ENCODE measurements at regions not wholly inside any gene's neighbourhood (a gene's known extent, or its start where the extent isn't known, plus 50 kb on each side); places are given as distances from the start of the nearest gene placed in this dataset.

DNA sequence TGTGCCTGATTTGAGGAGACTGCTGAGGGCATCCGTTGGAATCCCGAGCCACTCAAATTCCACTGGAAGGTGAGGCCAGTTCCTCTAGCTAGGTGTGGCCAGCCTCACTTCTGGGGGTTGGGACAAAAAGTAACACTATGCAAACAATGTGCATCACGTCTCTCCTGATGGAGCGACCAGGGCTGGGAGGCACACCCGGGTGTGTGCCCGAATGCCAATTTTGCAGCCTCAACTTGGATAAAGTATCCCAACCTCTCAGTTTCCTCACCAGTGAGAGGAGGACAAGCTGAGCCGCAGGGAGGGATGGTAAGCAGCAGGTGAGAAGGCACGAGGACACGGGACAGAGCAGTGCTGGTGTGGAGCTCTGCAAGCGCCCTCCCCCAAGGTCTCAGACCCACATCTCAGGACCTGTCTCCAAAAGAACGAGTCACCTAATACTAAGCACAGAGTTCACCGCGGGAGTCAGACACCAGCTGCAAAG, 218.3 kb downstream of the HAUS1 start:
- H3K9me3 ChIP-seq (ENCODE audit: insufficient read depth, low read depth, low read length) = no peaks in the 10 kb centered on the region

GRCh38 chr18:46322941-46323340, 218.8 kb downstream of the HAUS1 start:
- Histone ChIP-seq H3K4me3 (ENCODE audit: insufficient read depth, low read depth, low read length) (no peak overlapping the region), H2AFZ (ENCODE audit: low read depth, low read length) (no peak overlapping the region), H3K4me2 (ENCODE audit: low read length) (peak overlapping the region; percentile 23), H3K36me3 (ENCODE audit: insufficient read depth, low read length) (no peaks in the 10 kb centered on the region), H4K20me1 (ENCODE audit: insufficient read depth, low read length) (no peaks in the 10 kb centered on the region), H3K9me3 (ENCODE audit: insufficient read depth, low read depth, low read length) (no peaks in the 10 kb centered on the region), H3K9ac (ENCODE audit: low read length) (no peak overlapping the region), H3K79me2 (ENCODE audit: insufficient read depth, low read length) (no peaks in the 10 kb centered on the region), H3K27me3 (ENCODE audit: insufficient read depth, low read length) (no peaks in the 10 kb centered on the region), H3K27ac (ENCODE audit: low read depth, low read length) (no peak overlapping the region), H3K4me1 (ENCODE audit: insufficient read depth, low read length) (peaks cover 26% of the 10 kb centered on the region)
- TF ChIP-seq EZH2 (IDR thresholded peaks at IDR 0.05; ENCODE audit: insufficient read depth, low read length) = no peak
- TF ChIP-seq, protein P1, sequence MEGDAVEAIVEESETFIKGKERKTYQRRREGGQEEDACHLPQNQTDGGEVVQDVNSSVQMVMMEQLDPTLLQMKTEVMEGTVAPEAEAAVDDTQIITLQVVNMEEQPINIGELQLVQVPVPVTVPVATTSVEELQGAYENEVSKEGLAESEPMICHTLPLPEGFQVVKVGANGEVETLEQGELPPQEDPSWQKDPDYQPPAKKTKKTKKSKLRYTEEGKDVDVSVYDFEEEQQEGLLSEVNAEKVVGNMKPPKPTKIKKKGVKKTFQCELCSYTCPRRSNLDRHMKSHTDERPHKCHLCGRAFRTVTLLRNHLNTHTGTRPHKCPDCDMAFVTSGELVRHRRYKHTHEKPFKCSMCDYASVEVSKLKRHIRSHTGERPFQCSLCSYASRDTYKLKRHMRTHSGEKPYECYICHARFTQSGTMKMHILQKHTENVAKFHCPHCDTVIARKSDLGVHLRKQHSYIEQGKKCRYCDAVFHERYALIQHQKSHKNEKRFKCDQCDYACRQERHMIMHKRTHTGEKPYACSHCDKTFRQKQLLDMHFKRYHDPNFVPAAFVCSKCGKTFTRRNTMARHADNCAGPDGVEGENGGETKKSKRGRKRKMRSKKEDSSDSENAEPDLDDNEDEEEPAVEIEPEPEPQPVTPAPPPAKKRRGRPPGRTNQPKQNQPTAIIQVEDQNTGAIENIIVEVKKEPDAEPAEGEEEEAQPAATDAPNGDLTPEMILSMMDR (IDR thresholded peaks at IDR 0.05; ENCODE audit: insufficient read depth, low read depth, low read length) = no peak
- no peaks in the 10 kb centered on the region for H3K36me3 Mint-ChIP-seq (ENCODE audit: low read depth, unreplicated experiment)
- DNase-seq (ENCODE audit: low read depth) (no peak), FAIRE-seq (no peak)
- peaks cover 21% of the 10 kb centered on the region for H3K4me1 Mint-ChIP-seq (ENCODE audit: low read depth, unreplicated experiment)
- no peaks in the 10 kb centered on the region for H3K9me3 Mint-ChIP-seq (ENCODE audit: unreplicated experiment)
- H3K27me3 Mint-ChIP-seq (ENCODE audit: low read depth, unreplicated experiment) = no peaks in the 10 kb centered on the region
- no peak overlapping the region for H3K27ac Mint-ChIP-seq (ENCODE audit: unreplicated experiment)
- H3K4me3 Mint-ChIP-seq (ENCODE audit: unreplicated experiment) = no peak overlapping the region

More for the DNA sequence above, 218.3 kb downstream of the HAUS1 start:
- Mint-ChIP-seq H3K27me3 (ENCODE audit: low read depth, unreplicated experiment) (no peaks in the 10 kb centered on the region), H3K36me3 (ENCODE audit: low read depth, unreplicated experiment) (no peaks in the 10 kb centered on the region), H3K9me3 (ENCODE audit: unreplicated experiment) (no peaks in the 10 kb centered on the region), H3K4me1 (ENCODE audit: low read depth, unreplicated experiment) (peaks cover 21% of the 10 kb centered on the region), H3K27ac (ENCODE audit: unreplicated experiment) (no peak overlapping the region), H3K4me3 (ENCODE audit: unreplicated experiment) (no peak overlapping the region)
- no peak overlapping the region for H3K27ac ChIP-seq (ENCODE audit: low read depth, low read length)
- H3K27me3 ChIP-seq (ENCODE audit: insufficient read depth, low read length) = no peaks in the 10 kb centered on the region
- H3K4me2 ChIP-seq (ENCODE audit: low read length) = peak overlapping the region; percentile 32
- H3K79me2 ChIP-seq (ENCODE audit: insufficient read depth, low read length) = no peaks in the 10 kb centered on the region
- no peaks in the 10 kb centered on the region for H3K36me3 ChIP-seq (ENCODE audit: insufficient read depth, low read length)
- H3K9ac ChIP-seq (ENCODE audit: low read length) = no peak overlapping the region
- no peak overlapping the region for H3K4me3 ChIP-seq (ENCODE audit: insufficient read depth, low read depth, low read length)
- TF ChIP-seq, protein P1 (IDR thresholded peaks at IDR 0.05; ENCODE audit: insufficient read depth, low read depth, low read length) = no peak
- no peak for TF ChIP-seq EZH2 (IDR thresholded peaks at IDR 0.05; ENCODE audit: insufficient read depth, low read length)
- DNase-seq (ENCODE audit: low read depth) = peak; percentile 31
- H4K20me1 ChIP-seq (ENCODE audit: insufficient read depth, low read length) = no peaks in the 10 kb centered on the region
- FAIRE-seq = no peak
- H3K4me1 ChIP-seq (ENCODE audit: insufficient read depth, low read length) = peaks cover 26% of the 10 kb centered on the region
- H2AFZ ChIP-seq (ENCODE audit: low read depth, low read length) = peak overlapping the region; percentile 39

GRCh38 chr18:46324087-46324955, 220.1 kb downstream of the HAUS1 start:
- no peaks in the 10 kb centered on the region for H3K27me3 ChIP-seq (ENCODE audit: insufficient read depth, low read length)
- Mint-ChIP-seq H3K9me3 (ENCODE audit: unreplicated experiment) (no peaks in the 10 kb centered on the region), H3K4me3 (ENCODE audit: unreplicated experiment) (no peak overlapping the region), H3K27me3 (ENCODE audit: low read depth, unreplicated experiment) (no peaks in the 10 kb centered on the region), H3K36me3 (ENCODE audit: low read depth, unreplicated experiment) (no peaks in the 10 kb centered on the region), H3K4me1 (ENCODE audit: low read depth, unreplicated experiment) (peaks cover 21% of the 10 kb centered on the region), H3K27ac (ENCODE audit: unreplicated experiment) (no peak overlapping the region)
- H3K4me1 ChIP-seq (ENCODE audit: insufficient read depth, low read length) = peaks cover 26% of the 10 kb centered on the region
- H3K9ac ChIP-seq (ENCODE audit: low read length) = no peak overlapping the region
- no peaks in the 10 kb centered on the region for H3K79me2 ChIP-seq (ENCODE audit: insufficient read depth, low read length)
- no peak overlapping the region for H3K27ac ChIP-seq (ENCODE audit: low read depth, low read length)
- peak overlapping the region; percentile 73 for H2AFZ ChIP-seq (ENCODE audit: low read depth, low read length)
- DNase-seq (ENCODE audit: low read depth) = peak; percentile 64
- H3K9me3 ChIP-seq (ENCODE audit: insufficient read depth, low read depth, low read length) = no peaks in the 10 kb centered on the region
- no peak overlapping the region for H3K4me3 ChIP-seq (ENCODE audit: insufficient read depth, low read depth, low read length)
- TF ChIP-seq, protein P1 (IDR thresholded peaks at IDR 0.05; ENCODE audit: insufficient read depth, low read depth, low read length) = no peak
- TF ChIP-seq EZH2 (IDR thresholded peaks at IDR 0.05; ENCODE audit: insufficient read depth, low read length) = no peak
- no peaks in the 10 kb centered on the region for H3K36me3 ChIP-seq (ENCODE audit: insufficient read depth, low read length)
- peak; percentile 88 for FAIRE-seq
- H3K4me2 ChIP-seq (ENCODE audit: low read length) = no peak overlapping the region
- H4K20me1 ChIP-seq (ENCODE audit: insufficient read depth, low read length) = no peaks in the 10 kb centered on the region

All from astrocyte (in vitro differentiated cells and primary cell).